GM12891 (cell line): ENCODE measurements at regions not wholly inside any gene's neighbourhood (a gene's known extent, or its start where the extent isn't known, plus 50 kb on each side); places are given as distances from the start of the nearest gene placed in this dataset.

Source experiments
- POLR2A ChIP-seq: IDR thresholded peaks from 2 replicates; pipeline ENCODE4 v1.6.1; 2011; ENCODE audit warnings: low read depth, low read length, control low read depth
- TAF1 ChIP-seq: IDR thresholded peaks from 2 replicates; pipeline ENCODE4 v1.6.1; 2011; ENCODE audit warnings: low read depth, low read length, control low read depth

DNA sequence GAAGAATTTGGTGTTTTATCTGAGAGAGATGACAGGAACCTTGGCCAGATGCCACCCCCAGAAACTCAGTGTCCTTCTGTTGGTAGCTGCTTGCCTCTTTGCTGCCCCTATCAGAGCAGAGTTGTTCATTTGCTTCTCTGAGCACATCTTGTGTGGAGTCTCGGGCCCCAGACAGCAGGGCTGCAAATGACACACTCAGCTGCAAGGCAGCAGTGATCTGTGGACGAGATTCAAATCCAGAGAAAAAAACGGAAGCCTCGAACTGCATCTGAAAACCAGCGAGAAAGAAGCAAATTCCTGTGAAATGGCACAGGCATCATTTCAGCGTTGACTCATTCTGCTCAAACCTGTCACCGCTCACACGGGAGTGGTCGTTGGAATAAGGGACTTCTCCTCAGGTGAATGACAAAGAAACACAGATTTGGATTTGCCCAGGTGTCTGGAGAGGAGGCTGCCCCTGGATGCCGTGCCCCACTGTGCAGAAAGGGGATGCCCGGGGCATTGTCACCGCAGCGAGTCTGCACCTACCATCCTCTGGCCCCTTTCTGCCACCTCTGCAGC is 144.7 kb downstream of the PFKFB3 start:
- no peak for TF ChIP-seq POLR2A
- TF ChIP-seq TAF1: no peak
